C4-2B (cell line): ENCODE measurements at regions not wholly inside any gene's neighbourhood (a gene's known extent, or its start where the extent isn't known, plus 50 kb on each side); places are given as distances from the start of the nearest gene placed in this dataset.

Source experiments
- ZFX ChIP-seq: fragments of 450-650 bp; IDR thresholded peaks from 2 replicates; pipeline ENCODE4 v1.6.1; 2017
- TF ChIP-seq, protein P1 (sequence below): fragments of 450-650 bp; conservative IDR thresholded peaks from 2 replicates; pipeline ENCODE4 v1.5.1; 2017; ENCODE audit warnings: mild to moderate bottlenecking

DNA sequence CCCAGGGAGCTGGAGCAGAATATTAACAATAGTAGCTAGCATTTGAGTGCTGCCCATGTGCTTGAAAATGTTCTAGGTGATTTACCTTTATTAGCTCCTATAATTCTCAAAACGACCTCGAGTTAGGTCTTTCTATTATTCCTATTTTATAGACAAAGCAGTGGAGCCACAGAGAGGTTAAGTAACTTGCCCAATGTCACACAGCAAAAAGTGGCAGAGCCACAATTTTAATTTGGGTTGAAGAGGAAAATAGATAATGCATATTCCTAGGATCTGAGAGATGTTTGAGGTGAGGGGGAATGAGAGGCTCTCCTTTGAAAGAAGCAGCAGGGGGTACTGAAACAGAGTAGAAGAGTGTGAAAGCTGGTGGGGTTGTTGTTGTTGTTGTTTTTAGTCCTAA, 354.5 kb upstream of the SLC35B3 start:
- TF ChIP-seq, protein P1, sequence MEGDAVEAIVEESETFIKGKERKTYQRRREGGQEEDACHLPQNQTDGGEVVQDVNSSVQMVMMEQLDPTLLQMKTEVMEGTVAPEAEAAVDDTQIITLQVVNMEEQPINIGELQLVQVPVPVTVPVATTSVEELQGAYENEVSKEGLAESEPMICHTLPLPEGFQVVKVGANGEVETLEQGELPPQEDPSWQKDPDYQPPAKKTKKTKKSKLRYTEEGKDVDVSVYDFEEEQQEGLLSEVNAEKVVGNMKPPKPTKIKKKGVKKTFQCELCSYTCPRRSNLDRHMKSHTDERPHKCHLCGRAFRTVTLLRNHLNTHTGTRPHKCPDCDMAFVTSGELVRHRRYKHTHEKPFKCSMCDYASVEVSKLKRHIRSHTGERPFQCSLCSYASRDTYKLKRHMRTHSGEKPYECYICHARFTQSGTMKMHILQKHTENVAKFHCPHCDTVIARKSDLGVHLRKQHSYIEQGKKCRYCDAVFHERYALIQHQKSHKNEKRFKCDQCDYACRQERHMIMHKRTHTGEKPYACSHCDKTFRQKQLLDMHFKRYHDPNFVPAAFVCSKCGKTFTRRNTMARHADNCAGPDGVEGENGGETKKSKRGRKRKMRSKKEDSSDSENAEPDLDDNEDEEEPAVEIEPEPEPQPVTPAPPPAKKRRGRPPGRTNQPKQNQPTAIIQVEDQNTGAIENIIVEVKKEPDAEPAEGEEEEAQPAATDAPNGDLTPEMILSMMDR: no peak
- no peak for TF ChIP-seq ZFX
